Gastroesophageal sphincter (tissue), 4 donors: ENCODE measurements at regions not wholly inside any gene's neighbourhood (a gene's known extent, or its start where the extent isn't known, plus 50 kb on each side); places are given as distances from the start of the nearest gene placed in this dataset.
"Not testable (repeated sequence)": the region's sequence is repeated elsewhere in the genome, so short reads cannot be mapped to it uniquely, and the experiment has no call there.

Experiments
- ATAC-seq: fragments of 150-250 bp; one replicate; pipeline ENCODE4 v1.9.1; 2016; ENCODE audit warnings: mild to moderate bottlenecking, moderate library complexity
- H3K27ac ChIP-seq, 4 donors: fragments of 200-600 bp; sonication (generic) in 3 of 4; 1 replicate in 3 of 4; 2 replicates in 1 of 4; pipeline ENCODE4 v1.5.1; 2016 to 2019
- H3K27me3 ChIP-seq: fragments of 200-600 bp; sonication (generic); one replicate; pipeline ENCODE4 v1.5.1; 2019
- H3K36me3 ChIP-seq, 2 donors: fragments of 200-600 bp; sonication (generic); one replicate each; pipeline ENCODE4 v1.5.1; 2019; ENCODE audit warnings: control low read depth in 1 of 2
- H3K4me1 ChIP-seq, 3 donors: fragments of 200-600 bp; sonication (generic); 1 replicate in 2 of 3; 2 replicates in 1 of 3; pipeline ENCODE4 v1.5.1; 2016 to 2019; ENCODE audit warnings: control low read depth in 2 of 3
- H3K4me3 ChIP-seq, 2 donors: fragments of 200-600 bp; sonication (generic); one replicate each; pipeline ENCODE4 v1.5.1; 2019; ENCODE audit warnings: mild to moderate bottlenecking in 1 of 2, moderate library complexity in 1 of 2
- H3K9me3 ChIP-seq, 3 donors: fragments of 200-600 bp; sonication (generic); one replicate each; pipeline ENCODE4 v1.5.1; 2017 to 2019; ENCODE audit warnings: control low read depth in 2 of 3
- EP300 ChIP-seq: sonication (generic); formaldehyde crosslinking; IDR thresholded peaks from one replicate; pipeline ENCODE4 v1.6.1; 2017; ENCODE audit warnings: antibody characterized with exemption, mild to moderate bottlenecking
- POLR2A ChIP-seq, 2 donors: fragments of 450-650 bp; IDR thresholded peaks; one replicate each; pipeline ENCODE4 v1.6.1; 2017; ENCODE audit warnings: antibody characterized with exemption in 2 of 2, mild to moderate bottlenecking in 2 of 2, moderate library complexity in 1 of 2
- POLR2AphosphoS5 ChIP-seq: sonication (generic); formaldehyde crosslinking; IDR thresholded peaks from one replicate; pipeline ENCODE4 v1.6.1; 2017; ENCODE audit warnings: antibody characterized with exemption
- WGBS, 2 donors: methylation state at CpG; one replicate each; pipeline ENCODE4 v1.1.5; 2018; ENCODE audit warnings: low coverage in 1 of 2; 5-methylcytosine and 5-hydroxymethylcytosine counted together
- TF ChIP-seq, protein P1 (sequence below), 4 experiments: fragments of 200-600 bp in 2 of 4; fragments of 450-650 bp in 2 of 4; sonication (generic) in 1 of 4; IDR thresholded peaks; one replicate each; pipeline ENCODE4 v1.5.1; 2017 to 2019; ENCODE audit warnings: antibody characterized with exemption in 4 of 4, mild to moderate bottlenecking in 2 of 4, moderate library complexity in 2 of 4

DNA sequence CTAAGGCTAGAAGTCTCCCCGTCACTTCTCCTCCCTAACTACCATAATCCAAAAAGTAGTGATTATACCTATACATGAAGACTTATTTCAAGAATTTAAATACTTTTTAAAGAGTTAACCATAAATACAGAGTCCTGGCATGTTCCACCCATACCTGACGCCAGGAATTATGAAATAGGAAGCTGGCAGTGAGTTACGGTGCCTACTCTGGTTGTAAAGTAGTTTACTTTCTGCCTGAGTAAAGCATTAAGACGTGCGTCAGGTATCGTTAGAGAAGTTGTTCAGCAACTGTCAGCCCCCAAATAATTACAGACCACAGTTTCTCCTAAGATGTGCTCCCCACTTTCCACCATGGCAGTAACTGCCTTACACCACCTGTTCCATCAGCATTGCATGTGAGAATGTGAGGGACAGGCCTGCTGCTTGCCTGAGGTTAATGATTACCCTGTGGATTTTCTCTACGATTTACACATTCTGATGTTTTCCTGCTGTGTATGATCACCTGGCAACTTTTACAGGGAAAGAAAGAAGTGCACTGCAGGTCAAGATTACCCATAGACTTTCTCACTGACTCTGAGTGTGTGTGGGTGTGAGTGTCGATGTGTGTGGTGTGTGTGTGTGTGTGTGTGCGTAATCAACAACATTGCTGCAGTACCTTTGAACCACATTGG, 92.3 kb upstream of the SLC7A11 start:
- Histone ChIP-seq H3K9me3 (no peaks in the 10 kb centered on the region), H3K27me3 (no peaks in the 10 kb centered on the region), H3K4me1 (no peaks in the 10 kb centered on the region), H3K27ac (no peak overlapping the region), H3K4me3 (no peak overlapping the region), H3K36me3 (no peaks in the 10 kb centered on the region)
- 81 to 85% methylated on average over 8 to 9 of the region's 9 CpGs for WGBS, 2 donors
- no peak for ATAC-seq
- TF ChIP-seq POLR2AphosphoS5 (no peak), EP300 (no peak), POLR2A (IDR thresholded peaks at IDR 0.05) (no peak)
- TF ChIP-seq, protein P1, sequence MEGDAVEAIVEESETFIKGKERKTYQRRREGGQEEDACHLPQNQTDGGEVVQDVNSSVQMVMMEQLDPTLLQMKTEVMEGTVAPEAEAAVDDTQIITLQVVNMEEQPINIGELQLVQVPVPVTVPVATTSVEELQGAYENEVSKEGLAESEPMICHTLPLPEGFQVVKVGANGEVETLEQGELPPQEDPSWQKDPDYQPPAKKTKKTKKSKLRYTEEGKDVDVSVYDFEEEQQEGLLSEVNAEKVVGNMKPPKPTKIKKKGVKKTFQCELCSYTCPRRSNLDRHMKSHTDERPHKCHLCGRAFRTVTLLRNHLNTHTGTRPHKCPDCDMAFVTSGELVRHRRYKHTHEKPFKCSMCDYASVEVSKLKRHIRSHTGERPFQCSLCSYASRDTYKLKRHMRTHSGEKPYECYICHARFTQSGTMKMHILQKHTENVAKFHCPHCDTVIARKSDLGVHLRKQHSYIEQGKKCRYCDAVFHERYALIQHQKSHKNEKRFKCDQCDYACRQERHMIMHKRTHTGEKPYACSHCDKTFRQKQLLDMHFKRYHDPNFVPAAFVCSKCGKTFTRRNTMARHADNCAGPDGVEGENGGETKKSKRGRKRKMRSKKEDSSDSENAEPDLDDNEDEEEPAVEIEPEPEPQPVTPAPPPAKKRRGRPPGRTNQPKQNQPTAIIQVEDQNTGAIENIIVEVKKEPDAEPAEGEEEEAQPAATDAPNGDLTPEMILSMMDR (IDR thresholded peaks at IDR 0.05), result no peak

DNA sequence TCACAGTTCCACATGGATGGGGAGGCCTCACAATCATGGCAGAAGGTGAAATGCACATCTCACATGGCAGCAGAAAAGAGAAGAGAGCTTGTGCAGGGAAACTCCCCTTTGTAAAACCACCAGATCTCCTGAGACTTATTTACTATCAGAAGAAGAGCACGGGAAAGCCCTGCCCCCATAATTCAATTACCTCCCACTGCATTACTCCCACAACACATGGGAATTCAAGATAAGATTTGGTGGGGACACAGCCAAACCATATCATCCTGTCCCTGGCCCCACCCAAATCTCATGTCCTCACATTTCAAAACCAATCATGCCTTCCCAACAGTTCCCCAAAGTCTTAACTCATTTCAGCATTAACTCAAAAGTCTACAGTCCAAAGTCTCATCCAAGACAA, 90.3 kb upstream of the SLC7A11 start:
- H3K9me3 ChIP-seq, H3K36me3 ChIP-seq, ATAC-seq, H3K4me3 ChIP-seq, H3K27me3 ChIP-seq, H3K27ac ChIP-seq, H3K4me1 ChIP-seq: not testable (repeated sequence)
- WGBS, 2 donors, result 80 to 100% methylated on average over 1 of the region's 1 CpG

DNA sequence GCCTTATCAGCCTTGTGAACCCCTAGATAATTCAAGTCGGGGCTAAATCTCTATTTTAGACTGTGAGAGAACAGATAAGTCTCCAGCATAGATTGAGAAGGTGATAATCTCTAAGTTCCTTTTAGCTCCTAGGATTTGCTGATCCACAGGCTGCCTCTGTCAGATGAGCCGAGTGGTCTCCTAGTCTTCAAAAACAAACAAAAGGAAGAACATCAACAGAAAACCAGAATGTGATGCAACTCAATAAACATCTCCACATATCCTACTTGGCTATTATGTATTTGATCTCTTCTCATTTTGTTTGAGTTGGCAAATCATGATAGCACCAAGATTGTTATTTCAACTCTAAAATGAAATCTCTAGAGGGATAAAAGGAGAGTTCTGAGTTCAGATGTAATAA, 88.4 kb upstream of the SLC7A11 start:
- Histone ChIP-seq H3K9me3 (no peaks in the 10 kb centered on the region), H3K4me1 (no peaks in the 10 kb centered on the region), H3K4me3 (no peak overlapping the region), H3K27ac (no peak overlapping the region), H3K27me3 (no peaks in the 10 kb centered on the region), H3K36me3 (no peaks in the 10 kb centered on the region)
- no peak for ATAC-seq
- whole genome bisulfite sequencing, 2 donors, result 40 to 45% methylated on average over 1 to 2 of the region's 2 CpGs
- no peak for TF ChIP-seq POLR2AphosphoS5
- TF ChIP-seq, protein P1 (IDR thresholded peaks at IDR 0.05), result no peak
- no peak for TF ChIP-seq POLR2A (IDR thresholded peaks at IDR 0.05)
- no peak for TF ChIP-seq EP300

DNA sequence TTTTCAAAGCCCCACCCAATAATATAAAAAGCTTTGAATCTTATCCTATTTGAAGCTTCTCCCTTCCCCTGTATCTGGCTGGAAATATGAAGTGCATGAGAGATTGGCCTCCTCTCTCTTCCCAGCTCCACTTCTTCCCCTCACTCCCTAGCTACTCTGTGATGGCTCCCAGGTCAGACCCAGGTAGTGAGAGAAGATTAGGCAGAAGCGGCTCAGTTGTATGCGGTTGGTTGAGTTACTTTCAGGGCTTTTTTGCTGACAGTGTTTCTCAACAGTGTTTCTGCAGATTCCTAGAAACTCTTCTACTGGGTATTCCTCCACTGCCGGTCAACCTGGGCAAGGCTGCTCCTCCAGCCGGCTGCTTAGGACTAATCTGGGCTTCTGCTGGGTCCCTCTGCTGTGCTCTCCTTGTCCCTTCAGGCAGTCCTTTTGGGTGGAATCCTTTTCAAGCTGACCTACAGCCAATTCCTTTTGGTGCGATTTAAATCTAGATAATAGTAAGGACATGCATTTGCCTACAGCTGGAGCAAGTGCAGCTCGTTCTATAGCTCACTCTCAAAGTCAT, 87.4 kb upstream of the SLC7A11 start:
- ATAC-seq, result no peak
- Histone ChIP-seq H3K9me3 (no peaks in the 10 kb centered on the region), H3K27me3 (no peaks in the 10 kb centered on the region), H3K4me3 (no peak overlapping the region), H3K4me1 (no peaks in the 10 kb centered on the region), H3K27ac (no peak overlapping the region), H3K36me3 (no peaks in the 10 kb centered on the region)
- WGBS, 2 donors, result 88 to 98% methylated on average over 5 to 6 of the region's 6 CpGs
- TF ChIP-seq POLR2A (IDR thresholded peaks at IDR 0.05), result no peak

DNA sequence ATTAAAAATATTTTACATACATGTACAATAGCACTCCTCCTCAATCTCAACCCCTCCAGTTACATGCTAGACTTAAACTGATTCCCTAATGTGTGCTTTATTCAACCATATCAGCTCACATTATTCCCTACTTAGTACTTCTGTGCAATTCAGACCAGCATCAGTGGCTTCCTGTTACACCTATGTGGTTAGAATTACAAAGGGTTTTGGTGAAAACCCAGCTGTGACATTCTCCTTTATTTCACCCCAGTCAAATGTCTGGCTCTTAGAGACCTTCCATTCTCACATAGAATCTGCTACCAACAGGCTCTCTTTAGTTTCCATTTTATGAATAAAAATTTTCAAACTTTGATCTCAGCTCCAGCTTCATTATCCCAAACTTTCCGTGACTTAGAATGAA, 85.2 kb upstream of the SLC7A11 start:
- TF ChIP-seq EP300 (no peak), POLR2A (IDR thresholded peaks at IDR 0.05) (no peak), POLR2AphosphoS5 (no peak)
- TF ChIP-seq, protein P1 (IDR thresholded peaks at IDR 0.05), result no peak
- H3K27ac ChIP-seq, result no peak overlapping the region
- no peaks in the 10 kb centered on the region for H3K9me3 ChIP-seq
- no peak for ATAC-seq
- no peaks in the 10 kb centered on the region for H3K4me1 ChIP-seq
- 90 to 100% methylated on average over 1 of the region's 1 CpG for WGBS, 2 donors
- no peaks in the 10 kb centered on the region for H3K27me3 ChIP-seq
- no peak overlapping the region for H3K4me3 ChIP-seq
- no peaks in the 10 kb centered on the region for H3K36me3 ChIP-seq

DNA sequence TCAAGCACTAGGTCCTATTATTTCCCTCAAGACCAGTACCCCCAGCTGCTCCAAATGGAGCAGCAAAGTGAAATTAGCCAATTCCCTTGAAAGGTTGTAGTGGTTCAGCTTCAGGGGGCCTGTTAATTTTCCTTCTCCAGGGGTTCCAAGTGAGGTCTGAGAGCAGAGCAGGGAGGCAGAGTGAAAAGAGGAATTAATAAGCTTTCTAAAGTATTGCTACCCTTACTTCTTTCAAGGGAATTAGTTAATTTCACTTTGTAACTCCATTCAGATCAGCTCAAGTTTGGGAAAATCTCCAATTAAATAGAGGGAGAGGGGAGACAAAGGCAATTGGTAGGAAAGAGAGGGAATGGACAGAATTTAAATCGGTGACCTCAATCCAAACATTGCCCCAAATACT, 78.7 kb upstream of the SLC7A11 start:
- no peak overlapping the region for H3K4me3 ChIP-seq
- H3K4me1 ChIP-seq, result no peaks in the 10 kb centered on the region
- ATAC-seq, result no peak
- H3K27me3 ChIP-seq, result no peaks in the 10 kb centered on the region
- TF ChIP-seq EP300, result no peak
- TF ChIP-seq, protein P1 (IDR thresholded peaks at IDR 0.05), result no peak
- TF ChIP-seq POLR2AphosphoS5, result no peak
- no peak for TF ChIP-seq POLR2A (IDR thresholded peaks at IDR 0.05)
- WGBS, 2 donors, result 93 to 100% methylated on average over 1 of the region's 1 CpG
- H3K9me3 ChIP-seq, result no peaks in the 10 kb centered on the region
- no peak overlapping the region for H3K27ac ChIP-seq
- no peaks in the 10 kb centered on the region for H3K36me3 ChIP-seq
